Activated gamma-delta T cell treated with anti-CD3 and anti-CD28 coated beads, Interleukin-2, amount 50 U/mL, for 16 hours (primary cell): ENCODE measurements at regions not wholly inside any gene's neighbourhood (a gene's known extent, or its start where the extent isn't known, plus 50 kb on each side); places are given as distances from the start of the nearest gene placed in this dataset.
"Not testable (repeated sequence)": the region's sequence is repeated elsewhere in the genome, so short reads cannot be mapped to it uniquely, and the experiment has no call there.

Source experiments
- DNase-seq: peaks from one replicate; pipeline ENCODE4 v3.0.0-alpha.2; 2020; ENCODE audit warnings: low read depth

DNA sequence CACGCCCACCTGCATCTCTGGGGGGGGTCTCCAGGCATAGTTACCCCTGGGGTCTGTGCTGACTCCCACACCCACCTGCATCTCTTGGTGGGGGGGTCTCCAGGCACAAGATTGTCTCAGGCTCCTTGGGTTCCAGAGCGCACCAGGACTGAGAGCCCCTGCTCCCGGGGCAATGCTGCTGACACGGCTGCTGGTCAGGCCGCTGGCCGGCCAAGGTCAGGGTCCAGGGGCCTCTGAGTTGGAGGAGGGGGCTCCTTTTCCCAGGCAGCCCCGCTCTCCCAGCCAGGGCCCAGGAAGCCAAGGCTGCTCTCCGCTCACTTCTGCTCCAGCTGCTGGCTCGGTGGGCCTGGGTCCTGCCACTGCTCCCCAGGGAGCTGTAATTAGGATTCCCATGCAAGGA lies 77.3 kb upstream of the SFSWAP start:
- DNase-seq = not testable (repeated sequence)

DNA sequence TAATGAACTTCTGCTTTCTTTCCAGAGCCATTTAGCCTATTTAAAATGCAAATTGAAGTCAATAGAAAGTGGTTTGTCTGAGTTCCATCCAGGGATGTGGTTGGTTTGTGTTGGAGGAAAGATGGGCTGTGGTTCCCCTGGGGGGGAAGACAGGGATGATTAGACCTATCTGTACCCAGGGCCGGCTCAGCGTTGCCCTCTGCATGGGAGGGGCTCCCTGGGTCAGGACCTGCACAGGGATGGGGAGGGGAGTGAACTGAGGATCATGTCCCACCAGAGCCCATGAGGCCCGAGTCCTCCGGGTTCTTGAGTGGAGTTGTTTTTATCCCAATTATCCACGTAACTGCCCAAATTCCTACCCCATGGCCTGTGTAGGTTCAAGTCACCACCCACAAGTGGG lies 76.9 kb upstream of the SFSWAP start:
- DNase-seq = no peak

DNA sequence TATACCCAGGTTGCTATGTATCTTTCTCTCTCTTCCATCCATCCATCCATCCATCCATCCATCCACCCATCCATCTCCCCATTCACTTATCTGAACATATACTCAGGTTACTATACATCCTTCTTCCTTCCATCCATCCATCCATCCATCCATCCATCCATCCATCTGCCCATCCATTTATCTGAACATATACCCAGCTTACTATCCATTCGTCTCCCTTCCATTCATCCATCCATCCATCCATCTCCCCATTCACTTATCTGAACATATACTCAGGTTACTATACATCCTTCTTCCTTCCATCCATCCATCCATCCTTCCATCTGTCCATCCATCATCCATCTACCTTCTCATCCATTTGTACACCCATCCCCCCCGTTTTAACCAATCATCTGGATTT lies 75.9 kb upstream of the SFSWAP start:
- DNase-seq = not testable (repeated sequence)

DNA sequence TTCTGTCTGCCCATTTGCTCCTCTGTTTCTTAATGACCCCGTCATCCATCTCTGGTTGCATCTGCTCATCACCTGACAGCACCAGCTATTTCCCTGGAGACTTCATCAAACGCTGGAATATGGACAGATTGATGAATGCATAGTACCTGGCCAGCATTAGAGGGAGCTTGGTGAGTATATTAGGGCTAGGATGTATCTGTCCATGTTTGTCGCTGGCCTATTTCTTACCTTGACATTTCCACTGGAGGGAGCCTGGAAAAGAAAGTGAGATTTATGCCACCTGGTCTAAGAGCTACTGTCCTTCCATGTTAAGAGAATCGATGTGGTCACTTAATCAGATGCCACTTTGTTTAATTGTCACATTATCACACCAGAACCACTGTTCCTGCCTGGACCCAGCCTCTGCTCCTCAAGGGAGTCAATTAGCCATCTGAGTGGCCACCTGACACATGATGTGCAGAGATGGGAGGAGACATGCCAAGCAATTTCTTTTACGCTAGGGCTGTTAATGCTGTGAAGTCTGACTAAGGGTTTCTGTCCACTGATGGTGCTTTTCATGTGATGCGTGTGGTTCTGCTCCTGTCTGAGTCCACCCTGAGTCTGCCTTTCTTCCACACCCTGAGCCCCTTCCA lies 75.3 kb upstream of the SFSWAP start:
- no peak for DNase-seq

DNA sequence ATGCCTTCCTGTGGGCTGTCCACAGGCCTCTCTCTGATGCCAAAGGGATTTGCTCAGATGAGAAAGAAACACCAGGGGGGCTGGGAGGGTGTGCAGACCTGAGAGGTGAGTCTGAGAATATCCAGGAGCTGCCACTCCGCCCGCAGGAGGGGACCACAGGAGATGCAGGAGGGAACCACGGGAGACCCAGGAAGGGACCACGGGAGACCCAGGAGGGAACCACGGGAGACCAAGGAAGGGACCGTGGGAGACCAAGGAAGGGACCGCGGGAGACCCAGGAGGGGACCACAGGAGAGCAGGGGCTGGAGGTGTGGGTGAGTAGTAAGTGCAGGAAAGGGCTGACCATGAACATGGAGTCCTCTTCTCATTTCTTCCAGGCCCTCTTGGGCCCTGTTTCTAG lies 74.6 kb upstream of the SFSWAP start:
- no peak for DNase-seq

DNA sequence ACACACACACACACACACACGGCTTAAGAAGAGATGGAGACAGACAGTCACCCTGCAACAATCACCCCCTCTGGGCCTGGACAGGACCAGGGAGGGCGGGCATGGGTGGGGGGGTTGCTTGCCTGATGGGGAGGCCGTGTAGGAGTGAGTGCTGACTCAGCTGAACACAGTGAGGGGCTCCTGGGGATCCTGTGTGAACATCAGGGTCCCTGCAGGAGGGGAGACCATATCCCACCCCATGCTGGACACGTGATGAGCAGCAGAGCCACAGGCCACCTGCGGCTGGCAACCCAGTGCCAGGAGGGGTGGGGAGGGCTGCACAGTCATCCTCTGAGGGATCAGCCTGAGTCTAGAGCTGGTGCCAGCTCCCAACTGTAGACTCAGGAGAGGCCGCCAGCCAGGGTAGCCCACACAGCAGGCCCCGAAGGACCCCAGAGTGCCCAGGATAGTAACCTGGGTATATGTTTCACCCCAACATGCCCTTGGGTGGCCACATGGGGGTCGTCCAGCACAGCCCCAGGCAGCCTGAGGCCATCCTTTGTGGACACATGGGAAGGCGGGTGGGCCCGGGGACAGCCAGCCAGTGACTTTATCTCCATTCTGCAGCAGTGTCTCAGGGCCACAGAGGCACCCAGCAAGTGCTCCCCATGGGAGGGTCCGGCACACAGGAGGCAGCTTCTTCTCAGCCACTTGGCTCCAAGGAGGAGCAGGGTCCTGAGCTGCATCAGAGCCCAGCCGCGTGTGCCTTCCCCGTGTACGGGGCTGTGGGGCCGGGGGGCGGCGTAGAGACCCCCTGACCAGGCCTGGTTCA lies 73.7 kb upstream of the SFSWAP start:
- no peak for DNase-seq

DNA sequence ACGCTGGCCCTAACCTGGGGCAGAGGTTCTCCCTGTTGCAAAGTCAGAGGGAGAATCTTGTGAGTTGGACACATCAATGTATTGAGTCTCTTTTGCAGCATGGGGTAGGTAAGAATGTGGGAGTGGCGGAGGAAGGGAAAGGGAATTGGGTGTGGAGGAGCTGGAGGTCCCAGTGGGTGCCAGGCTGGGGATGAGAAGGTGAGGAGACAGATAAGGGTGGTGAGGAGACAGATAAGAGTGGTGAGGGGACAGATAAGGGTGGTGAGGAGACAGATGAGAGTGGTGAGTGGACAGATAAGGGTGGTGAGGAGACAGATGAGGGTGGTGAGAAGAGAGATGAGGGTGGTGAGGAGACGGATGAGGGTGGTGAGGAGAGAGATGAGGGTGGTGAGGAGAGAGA lies 72.9 kb upstream of the SFSWAP start:
- DNase-seq = no peak

DNA sequence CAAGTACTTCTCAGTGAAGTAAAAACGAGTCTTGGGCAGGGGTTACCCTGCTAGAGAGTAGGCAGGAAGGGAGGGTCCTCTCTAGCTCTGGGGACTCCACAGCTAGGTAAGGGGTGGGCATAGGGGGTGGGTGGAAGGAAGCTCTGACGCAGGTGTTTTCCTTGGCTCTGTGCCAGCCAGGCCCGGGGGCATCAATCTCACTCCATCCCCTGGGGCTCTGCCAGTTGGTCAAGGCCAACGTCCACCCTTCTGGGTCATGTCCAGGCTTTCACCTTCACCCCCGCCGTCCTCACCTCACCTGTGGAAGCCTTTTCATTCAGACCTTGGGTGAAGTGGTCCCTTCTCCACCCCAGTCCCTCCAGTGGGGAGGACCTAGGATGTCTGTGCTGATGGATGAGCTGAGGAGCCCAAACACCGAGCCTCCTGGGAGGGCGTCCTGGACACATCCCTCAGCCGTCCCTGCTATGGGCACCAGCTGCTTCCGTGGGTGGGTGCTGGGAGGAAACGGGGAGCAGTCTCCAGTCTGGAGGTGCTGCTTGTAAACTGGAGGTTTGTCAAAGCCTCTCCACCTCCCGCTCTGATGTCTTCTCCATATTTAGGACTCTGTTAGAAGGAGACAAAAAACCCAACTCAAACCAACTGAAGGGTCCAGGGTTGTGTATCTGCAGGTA lies 71.5 kb upstream of the SFSWAP start:
- DNase-seq = no peak

DNA sequence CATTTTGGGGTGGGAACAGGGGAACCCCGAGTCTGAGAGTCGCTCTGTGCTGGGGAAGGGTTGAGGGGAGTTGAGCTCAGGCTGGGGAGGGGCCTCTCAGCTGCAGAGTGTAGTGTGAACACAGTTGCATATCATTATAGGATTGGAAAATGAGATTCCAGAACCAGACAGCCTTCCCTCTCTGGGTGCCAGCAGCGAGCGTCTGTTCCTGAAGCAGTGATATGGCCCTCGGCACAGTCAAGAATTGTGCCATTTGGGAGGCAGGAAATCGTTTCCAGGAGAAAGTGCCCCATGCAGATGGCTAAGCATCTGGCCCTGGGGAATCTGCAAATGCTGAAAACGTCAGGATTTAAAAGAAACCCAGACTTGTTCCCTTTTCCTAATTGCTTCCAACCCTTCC lies 70.4 kb upstream of the SFSWAP start:
- no peak for DNase-seq

DNA sequence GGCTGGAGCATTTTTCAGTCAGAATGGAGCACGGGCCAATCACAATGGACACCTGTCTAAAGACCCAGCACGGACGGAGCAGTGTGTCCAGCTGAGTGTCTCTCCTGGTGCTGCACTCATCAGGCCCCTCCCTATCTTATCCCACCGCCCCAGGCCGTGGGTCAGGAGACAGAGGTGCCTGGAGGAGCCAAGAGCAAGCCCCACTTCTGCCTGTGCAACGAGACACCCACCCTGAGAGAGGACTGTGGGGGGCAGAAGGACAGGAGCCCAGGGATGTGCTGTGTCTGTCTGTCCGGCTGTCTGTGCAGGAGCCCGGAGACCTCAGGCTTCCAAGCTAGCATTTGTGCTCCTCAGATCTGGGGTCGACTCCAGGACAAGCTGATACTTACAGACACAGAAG lies 69.6 kb upstream of the SFSWAP start:
- no peak for DNase-seq

DNA sequence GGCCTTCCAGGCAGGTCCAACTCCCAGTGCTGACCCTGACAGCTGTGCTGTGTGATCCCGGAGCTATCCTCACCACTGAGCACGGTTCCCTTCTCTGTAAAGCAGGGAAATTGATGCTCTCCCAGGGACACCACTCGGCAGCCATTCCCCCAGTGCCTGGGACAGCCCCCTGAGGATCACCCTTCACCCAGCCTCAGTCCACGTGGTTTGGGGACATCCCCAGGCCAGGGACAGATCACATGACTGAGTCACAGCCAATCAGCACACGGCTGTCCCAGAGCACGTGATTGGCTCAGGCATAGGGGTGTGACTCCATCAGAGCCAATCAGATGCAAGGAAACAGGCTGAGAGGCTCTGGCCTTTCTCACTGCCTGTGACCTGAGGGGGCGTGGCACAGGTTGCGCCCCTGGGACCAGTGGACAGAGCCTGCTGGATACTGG lies 68.8 kb upstream of the SFSWAP start:
- no peak for DNase-seq

DNA sequence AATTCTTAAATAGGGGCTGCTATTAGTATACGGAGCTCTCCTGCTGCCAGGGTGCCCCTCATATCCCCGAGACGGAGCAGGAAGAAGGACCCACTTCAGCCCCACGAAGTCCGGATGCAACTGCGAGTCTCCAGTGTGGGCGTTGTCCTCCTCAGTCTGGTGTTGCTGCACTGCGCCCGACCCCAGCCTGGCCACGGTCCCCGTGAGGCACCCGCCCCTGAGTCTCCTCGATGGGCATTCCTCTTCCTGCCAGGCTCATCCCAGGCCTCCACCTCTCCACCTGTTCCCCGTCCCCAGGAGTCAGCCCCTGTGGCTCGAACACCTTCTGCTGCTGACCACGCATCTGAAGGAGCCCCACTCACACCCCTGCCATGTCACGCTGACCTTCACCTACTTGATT lies 68.1 kb upstream of the SFSWAP start:
- no peak for DNase-seq

DNA sequence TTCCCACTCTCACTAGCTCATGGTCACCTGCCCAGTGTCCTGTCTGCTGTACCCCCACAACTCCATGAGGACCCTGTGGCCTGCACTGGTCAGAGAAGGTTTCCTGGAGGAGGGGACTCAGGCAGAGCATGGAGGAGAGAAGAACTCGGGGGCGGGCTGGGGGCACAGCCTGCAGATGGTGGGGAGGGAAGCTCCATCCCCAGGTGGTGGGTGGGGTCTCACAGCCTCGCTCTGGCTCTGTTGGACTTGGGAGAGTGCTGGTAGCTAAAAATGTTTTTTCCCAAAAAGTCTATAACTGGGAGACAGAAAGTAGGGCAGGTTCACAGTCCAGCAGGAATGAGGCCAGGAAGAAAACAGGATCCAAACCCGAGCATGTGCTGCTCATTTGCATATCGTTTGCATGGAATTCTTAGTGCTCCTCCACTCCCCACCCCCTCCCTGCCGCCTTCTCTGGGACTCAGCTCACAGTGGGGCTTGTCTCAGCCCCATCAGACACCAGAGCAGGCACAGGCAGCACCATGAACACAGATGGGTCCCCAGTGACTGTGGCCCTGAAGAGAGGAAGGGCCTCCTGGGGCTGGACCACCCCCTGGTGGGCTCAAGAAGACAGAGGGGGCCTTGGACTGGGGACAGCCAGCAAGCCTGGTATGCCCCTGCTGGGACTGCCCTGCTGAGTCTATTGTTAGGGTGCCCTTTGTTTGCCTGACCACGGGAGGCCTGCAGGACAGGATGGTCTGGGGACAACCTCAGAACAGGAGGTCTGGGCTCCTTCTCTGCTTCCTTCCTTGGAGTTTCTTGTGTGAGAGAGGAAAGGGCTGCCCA lies 67.0 kb upstream of the SFSWAP start:
- DNase-seq = no peak

DNA sequence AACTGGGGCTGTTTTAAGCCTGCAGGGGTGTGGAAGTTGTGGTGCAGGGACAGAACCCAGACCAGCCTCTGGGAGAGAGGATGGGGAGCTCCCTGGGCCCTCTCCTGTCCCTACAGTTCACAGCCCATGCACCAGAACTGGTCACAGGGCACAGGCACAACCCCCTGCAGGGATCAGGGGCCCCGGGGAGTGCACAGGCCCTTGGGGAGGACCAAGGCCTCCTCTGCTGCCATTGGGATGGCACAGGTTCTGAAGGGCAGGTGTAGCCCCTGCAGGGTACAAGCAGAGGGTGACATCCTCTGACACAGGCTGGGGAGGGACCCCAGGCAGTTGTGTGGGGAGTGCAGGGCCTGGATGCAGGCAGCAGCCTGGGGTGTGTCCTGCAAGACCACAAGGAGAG lies 66.4 kb upstream of the SFSWAP start:
- DNase-seq = no peak

DNA sequence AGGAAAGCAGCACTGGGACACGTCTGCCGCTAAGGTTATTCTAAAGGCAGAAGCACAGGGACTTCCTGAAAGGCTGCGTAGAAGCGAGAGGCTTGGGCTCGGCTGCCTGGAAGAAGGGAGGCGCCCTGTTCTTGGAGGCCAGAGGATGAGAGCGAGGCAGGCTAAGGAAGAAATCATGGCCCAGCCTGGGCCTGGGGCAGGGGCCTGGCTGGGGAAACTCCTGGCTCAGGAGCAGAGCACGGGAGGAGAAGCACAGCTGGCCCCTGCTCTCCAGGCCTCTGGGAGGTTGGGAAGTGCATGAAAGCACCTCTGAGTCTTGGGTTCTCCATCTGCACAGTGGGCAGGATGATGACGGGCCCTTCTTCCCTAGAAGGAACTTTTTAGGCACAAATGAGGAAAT lies 66.0 kb upstream of the SFSWAP start:
- DNase-seq = not testable (repeated sequence)

DNA sequence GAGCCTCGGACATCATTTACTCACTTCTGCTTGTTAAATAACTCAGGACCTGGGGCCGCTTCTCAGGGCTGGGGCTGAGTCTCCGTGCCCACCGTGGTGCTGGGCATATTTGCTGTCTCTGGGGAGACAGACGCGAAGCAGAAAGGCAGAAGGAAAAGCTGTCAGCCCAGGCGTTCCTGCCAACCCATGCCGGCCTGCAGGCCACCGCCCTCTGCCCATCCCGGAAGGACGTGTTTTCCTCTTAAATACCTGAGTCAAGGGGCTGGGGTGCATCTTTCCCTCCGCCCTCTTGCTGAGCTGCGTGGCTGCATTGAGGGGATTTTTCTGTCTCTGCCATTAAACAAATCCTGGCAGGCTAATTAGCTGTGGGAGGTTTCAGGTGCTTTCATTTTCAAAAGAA lies 65.3 kb upstream of the SFSWAP start:
- not testable (repeated sequence) for DNase-seq

DNA sequence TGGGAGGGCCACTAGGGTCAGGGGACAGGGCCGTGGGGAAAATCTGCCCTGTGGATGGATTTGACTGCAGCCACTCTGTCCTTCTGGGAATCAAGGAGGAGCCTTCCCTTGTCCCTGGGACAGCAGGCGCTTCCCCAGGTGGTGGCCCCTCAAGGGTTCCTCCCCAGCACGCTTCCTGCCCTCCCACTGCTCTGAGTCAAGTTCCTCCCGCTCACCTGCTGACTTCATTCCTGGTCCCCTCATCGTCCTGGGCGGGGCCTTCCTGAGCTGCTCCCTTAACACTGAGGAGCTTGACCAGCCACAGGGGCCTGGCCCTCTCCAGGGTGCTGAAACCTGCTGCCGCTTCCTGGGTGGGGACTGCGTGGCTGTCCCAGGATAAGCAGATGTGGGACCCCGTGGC lies 64.4 kb upstream of the SFSWAP start:
- not testable (repeated sequence) for DNase-seq

DNA sequence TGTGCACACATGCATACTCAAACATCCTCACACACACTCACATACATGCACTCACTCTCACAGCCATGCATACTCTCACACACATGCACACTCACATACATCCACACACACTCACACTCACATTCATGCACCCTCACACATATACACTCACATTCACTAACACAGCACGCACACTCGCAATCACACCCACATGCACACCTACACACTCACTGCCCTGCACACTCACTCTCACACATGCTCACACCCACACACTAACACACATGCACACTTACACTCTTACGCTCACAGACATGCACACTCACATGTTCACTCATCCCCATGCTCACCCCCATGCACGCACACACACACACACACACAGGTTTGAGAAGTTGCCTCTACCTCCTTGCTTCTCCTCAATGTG lies 63.2 kb upstream of the SFSWAP start:
- no peak for DNase-seq

DNA sequence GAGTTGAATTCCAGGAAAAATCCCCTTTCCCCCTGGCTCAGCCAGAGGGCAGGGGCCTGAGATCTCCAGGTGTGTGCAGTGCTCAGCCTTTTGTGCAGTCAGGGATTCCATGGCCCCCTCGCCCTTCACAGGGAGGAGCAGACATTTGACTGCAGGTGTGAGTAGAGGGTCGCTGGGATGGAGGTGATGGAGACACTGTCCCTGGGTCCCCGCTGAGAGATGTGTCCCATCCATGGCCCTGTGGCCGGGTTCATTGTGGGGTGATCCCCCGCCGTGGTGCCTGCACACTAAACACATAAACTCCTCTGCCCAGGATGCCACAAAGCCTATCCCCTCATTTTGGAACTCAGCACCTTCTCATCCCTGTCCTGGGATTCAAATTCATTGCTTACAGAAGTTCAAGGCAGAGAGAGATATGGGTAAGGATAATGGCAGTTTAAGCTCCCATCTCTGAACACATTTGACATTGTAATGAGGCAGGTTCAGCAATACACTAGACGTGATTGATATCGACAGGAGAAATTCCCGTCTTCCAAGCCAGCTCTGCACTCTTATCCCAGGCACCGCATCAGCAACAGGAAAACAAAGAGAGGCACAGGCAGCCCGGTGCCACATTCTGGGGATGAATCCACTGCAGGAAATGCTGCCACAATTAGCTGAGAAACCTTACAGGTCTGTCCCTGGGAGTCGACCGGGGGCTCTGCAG lies 55.3 kb upstream of the SFSWAP start:
- not testable (repeated sequence) for DNase-seq

DNA sequence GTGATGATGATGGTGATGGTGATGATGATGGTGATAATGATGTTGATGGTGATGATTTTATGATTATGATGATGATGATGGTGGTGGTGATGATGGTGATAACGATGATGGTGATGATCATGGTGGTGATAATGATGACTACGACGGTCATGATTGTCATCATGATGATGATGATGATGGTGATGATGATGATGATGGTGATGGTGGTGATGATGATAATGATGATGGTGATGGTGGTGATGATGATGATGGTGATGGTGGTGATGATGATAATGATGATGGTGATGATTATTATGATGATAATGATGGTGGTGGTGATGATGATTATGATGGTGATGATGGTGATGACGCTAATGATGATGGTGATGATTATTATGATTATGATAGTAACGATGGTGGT lies 54.1 kb upstream of the SFSWAP start:
- not testable (repeated sequence) for DNase-seq

DNA sequence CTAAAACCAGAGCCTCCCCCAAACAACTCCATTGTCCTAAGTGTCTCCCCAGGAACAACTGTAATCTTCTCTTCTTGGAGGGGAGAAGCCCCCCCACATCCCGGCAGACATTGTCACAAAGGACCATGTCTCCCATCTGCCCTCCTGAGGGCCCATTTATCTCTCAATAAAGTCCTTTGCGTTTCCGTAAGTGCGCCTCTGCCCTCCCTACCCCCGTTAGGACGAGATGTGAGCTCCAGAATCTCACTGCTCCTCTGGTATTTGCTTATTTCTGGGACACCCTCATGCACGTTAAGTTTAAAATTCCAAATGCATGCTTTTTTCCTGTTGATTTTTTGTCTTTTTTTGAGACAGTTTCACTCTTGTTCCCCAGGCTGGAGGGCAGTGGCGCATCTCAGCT lies 52.3 kb upstream of the SFSWAP start:
- not testable (repeated sequence) for DNase-seq

DNA sequence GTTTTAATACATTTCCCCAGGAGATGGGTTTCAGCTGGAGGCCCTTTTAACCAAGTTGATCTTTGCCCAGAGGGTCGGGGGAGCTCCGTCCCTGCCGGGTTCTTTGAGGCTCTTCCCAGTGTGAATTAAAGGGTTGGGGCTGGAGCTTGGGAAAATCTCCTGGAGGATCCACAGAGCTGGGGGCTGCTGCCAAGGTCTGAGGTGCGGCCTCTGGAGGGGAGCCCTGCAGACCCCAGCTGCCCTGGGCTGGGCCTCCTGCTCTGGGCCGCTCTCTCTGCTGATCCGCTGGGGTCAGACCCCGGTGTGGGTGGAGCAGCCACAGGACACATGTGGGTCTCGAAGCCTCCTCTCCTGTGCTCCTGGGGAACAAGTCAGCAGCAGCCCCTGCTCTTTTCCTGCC lies 51.4 kb upstream of the SFSWAP start:
- DNase-seq = not testable (repeated sequence)
